AG04449 (cell line): ENCODE measurements at regions not wholly inside any gene's neighbourhood (a gene's known extent, or its start where the extent isn't known, plus 50 kb on each side); places are given as distances from the start of the nearest gene placed in this dataset.

Experiments used
- CTCF ChIA-PET: fragments of 350-600 bp; formaldehyde crosslinking; extraction: SDS; loops from one replicate; lab custom pipeline; 2021; ENCODE audit warnings: antibody characterized with exemption; lab: Yijun Ruan, JAX
- POLR2A ChIA-PET: fragments of 400-600, 350-600 bp; formaldehyde crosslinking; extraction: SDS; loops from one replicate; lab custom pipeline; 2020; ENCODE audit warnings: antibody characterized with exemption, inconsistent platforms; lab: Yijun Ruan, JAX
- DNase-seq: peaks from one replicate; pipeline ENCODE4 v3.0.0-alpha.2; 2010; ENCODE audit warnings: low read depth, low spot score
- H3K4me3 ChIP-seq: 2 replicates; pipeline ENCODE4 v1.5.1; 2011; ENCODE audit warnings: low read depth, mild to moderate bottlenecking, control low read depth, low read length
- TF ChIP-seq, protein P1 (sequence below): IDR thresholded peaks from one replicate; pipeline ENCODE4 v1.5.1; 2011; ENCODE audit warnings: mild to moderate bottlenecking, moderate library complexity, low read length, control low read depth, inconsistent platforms; ENCODE audit not compliant: insufficient read depth; ENCODE audit errors: missing control alignments

DNA sequence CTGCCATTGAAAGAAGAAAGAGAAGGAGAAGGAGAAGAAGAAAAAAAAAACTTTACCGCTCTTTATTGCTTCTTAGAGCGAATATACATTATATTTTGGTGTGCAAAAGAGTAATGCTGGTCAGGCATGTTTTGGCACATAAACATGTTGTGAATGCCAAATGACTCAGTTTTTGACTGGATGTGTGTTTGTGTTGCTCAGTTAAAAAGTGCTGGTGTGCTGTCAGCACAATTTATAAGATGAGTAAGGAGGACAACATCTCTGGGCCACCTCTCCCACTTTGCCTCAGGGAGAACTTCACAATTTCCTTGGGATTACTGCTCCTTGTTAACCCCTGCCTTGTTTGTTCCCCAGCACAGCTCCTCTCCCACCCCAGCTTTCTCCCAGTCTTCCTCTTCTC, 584.8 kb downstream of the ETNK1 start:
- CTCF ChIA-PET: no interaction called here
- no peak for DNase-seq
- no peak overlapping the region for H3K4me3 ChIP-seq
- TF ChIP-seq, protein P1, sequence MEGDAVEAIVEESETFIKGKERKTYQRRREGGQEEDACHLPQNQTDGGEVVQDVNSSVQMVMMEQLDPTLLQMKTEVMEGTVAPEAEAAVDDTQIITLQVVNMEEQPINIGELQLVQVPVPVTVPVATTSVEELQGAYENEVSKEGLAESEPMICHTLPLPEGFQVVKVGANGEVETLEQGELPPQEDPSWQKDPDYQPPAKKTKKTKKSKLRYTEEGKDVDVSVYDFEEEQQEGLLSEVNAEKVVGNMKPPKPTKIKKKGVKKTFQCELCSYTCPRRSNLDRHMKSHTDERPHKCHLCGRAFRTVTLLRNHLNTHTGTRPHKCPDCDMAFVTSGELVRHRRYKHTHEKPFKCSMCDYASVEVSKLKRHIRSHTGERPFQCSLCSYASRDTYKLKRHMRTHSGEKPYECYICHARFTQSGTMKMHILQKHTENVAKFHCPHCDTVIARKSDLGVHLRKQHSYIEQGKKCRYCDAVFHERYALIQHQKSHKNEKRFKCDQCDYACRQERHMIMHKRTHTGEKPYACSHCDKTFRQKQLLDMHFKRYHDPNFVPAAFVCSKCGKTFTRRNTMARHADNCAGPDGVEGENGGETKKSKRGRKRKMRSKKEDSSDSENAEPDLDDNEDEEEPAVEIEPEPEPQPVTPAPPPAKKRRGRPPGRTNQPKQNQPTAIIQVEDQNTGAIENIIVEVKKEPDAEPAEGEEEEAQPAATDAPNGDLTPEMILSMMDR: no peak
- POLR2A ChIA-PET: no interaction called here

GRCh38 chr12:23210573-23210972, 585.6 kb downstream of the ETNK1 start:
- ChIA-PET CTCF (no interaction called here), POLR2A (no interaction called here)
- no peak overlapping the region for H3K4me3 ChIP-seq
- no peak for DNase-seq
- TF ChIP-seq, protein P1: no peak

DNA sequence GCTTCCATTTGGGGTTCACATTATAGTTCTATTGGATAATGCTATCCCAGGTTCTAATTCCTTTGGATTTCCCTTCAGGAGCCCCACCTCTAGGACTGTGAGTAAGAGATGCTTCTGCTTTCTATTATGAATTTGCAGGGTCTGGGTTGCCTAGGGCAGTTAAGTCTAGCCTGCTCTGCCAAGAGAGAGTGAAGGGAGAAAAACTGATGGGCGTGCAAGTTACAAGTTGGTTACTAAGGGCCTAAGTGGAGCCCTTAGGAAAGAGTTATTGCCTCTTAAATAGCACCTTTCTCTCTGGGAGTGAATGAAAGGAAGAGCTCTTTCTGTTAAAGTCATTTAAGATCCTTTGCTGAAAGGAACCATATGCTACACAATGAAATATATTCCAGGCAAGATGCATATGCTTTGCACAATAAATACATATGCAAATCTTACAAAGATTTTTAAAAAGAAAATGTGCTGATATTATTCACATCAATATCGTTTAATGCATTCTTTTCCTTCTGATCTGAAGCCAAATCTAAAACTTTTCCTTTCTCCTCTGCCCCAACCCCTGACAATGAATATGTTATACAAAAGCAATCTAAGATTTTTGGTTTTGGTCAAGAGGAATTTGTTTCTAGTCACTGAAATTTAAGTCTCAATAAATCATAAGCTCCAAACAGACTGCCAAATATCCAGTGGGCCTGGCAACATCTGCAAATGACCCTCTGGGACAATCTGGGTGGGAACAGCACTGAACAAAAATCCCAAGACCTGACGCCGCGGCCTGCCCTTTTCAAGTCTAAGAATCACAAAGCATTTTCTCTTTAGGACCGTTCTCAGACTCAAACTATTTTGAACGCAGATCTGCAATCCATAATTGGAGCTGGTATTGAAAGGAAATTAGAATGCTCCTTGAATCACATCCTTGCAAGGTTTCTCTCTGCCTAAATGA, 586.7 kb downstream of the ETNK1 start:
- no peak for DNase-seq
- no peak overlapping the region for H3K4me3 ChIP-seq
- TF ChIP-seq, protein P1: no peak
- POLR2A ChIA-PET: no interaction called here
- CTCF ChIA-PET: no interaction called here

DNA sequence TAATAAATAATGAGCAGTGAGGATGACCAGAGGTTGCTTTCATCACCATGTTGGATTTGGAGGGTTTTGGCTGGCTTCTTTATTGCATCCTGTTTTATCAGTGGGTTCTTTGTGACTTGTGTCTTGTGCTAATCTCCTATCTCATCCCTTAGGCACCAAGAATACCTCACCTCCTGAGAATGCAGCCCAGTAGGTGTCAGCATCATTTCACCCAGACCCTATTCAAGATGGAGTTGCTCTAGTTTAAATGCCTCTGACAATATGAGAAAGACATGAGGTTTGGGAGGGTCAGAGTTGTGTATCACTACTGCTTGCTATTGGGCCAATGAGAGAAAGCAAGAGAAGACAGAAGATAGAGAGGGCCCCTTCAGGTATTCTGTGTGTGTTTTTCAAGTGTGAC, 592.2 kb downstream of the ETNK1 start:
- DNase-seq: no peak
- TF ChIP-seq, protein P1: no peak
- CTCF ChIA-PET: no interaction called here
- H3K4me3 ChIP-seq: no peak overlapping the region
- POLR2A ChIA-PET: no interaction called here

GRCh38 chr12:23217667-23218066, 592.7 kb downstream of the ETNK1 start:
- CTCF ChIA-PET: no interaction called here
- H3K4me3 ChIP-seq: no peak overlapping the region
- DNase-seq: no peak
- TF ChIP-seq, protein P1: no peak
- POLR2A ChIA-PET: no interaction called here

DNA sequence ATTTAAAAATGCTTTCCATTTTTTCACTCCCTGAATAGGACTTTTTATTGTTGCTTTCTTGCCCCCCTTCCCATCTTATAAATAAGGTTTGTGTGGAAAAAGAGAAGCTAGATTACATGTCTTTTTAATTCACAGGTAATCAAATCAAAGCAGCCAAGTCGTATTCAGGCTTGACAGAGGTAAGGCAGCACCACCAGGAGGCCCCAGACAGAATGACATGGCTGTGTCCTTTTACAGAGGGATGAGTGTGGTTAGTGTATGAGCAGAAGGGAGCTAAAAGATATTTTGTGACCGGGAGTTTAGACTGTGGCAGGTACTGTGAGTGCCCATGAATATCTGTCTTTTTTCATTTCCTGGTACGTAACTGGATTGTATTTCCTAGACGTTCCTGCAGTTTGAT, 596.1 kb downstream of the ETNK1 start:
- no peak for DNase-seq

More for the DNA sequence above, 596.1 kb downstream of the ETNK1 start:
- ChIA-PET POLR2A (no interaction called here), CTCF (no interaction called here)
- H3K4me3 ChIP-seq: no peak overlapping the region
- TF ChIP-seq, protein P1: no peak
